T47D (cell line): ENCODE measurements at regions not wholly inside any gene's neighbourhood (a gene's known extent, or its start where the extent isn't known, plus 50 kb on each side); places are given as distances from the start of the nearest gene placed in this dataset.

Experiments
- DNase-seq, 2 experiments: peaks; one replicate each; pipeline versions ENCODE4 v3.0.0 to v3.0.0-alpha.2; 2011 to 2012; ENCODE audit warnings: low read depth in 1 of 2, low spot score in 1 of 2
- JUND ChIP-seq: IDR thresholded peaks from 2 replicates; pipeline ENCODE4 v1.6.1; 2012; ENCODE audit warnings: low read depth
- in situ Hi-C: cut with HindIII; loops from 2 replicates; pipeline ENCODE4 v1.10.0; 2016; ENCODE audit warnings: low sequenced_read_pairs, low pct_unique_long_range_greater_than_20kb

- no peak for DNase-seq
- in situ Hi-C loops = no loop called here
- TF ChIP-seq JUND = no peak
Observed at GRCh38 chrX:150308041-150308440, 55.1 kb upstream of the MAMLD1 start.

DNA sequence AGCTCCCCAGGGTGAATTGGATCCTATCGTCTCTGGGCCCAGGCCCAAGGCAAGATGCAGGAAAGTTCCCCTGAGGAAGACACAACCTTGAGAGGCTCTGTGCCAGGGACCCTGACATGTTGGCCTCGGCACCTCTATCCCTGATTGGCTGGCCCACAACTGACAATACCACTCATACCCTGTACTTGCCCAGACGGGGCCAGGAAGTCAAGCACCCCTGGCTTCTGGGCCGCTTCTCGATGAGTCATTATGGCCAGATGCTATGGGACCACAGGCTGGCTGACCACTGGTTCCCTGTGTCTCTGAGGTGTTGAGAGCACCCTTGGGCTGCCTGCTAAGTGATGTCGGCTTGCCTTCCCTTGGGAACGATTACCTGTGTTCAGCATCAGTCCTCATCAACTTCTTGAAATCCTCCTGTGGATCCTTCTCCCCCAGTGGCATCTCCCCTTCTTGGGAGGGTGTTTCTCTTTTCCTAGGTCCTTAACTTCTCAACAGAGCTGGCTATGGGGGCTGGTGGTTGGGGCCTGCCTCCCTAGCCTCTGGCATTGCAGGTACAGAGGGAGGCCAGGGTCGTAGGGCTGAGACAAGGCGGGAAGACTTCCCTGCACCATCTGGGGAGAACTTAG is 54.5 kb upstream of the MAMLD1 start:
- in situ Hi-C loops = no loop called here
- no peak for DNase-seq

GRCh38 chrX:150310417-150310816 is 52.7 kb upstream of the MAMLD1 start:
- TF ChIP-seq JUND = no peak
- in situ Hi-C loops = no loop called here
- DNase-seq = no peak

More for the DNA sequence above, 54.5 kb upstream of the MAMLD1 start:
- TF ChIP-seq JUND = no peak

DNA sequence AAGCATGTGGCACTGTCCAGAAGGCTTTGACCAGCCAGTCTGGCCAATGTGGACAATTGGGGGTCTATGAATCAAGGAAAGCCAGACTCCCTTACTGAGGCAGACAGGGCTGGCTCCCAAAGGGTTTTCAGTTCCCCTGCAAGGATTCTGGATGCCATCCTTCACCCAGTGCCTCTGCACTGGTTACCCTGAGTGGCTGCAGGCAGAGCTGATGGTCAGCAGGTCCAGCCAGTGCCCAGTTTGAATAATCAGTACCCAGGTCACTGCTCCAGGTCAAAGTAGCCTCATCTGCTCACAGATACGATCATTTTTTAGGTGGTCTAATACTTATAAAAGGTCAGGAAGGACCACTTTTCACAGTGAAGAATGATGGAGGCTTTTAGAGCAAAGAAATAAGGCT is 52.2 kb upstream of the MAMLD1 start:
- DNase-seq = no peak
- in situ Hi-C loops = no loop called here
- no peak for TF ChIP-seq JUND

DNA sequence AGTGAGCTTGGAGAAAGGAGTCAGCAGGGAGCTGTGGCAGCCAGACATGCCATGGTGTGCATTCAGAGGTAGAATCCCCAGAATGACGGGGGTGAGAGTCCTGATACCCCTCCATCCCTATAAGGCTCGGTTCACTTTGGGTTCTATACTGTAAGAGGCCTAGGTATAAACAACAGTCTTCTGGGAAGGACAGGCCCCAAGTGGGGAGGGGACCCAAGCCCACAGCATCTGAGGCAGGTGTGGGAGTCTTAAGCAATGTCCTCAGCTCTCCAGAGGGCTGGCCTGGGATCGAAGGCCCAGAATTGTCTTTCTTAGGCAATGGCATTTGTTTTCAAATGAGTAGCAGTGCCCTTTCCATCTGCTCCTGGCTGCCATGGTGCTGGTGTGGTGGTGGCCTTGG is 50.2 kb upstream of the MAMLD1 start:
- in situ Hi-C loops = no loop called here
- DNase-seq = no peak
- no peak for TF ChIP-seq JUND
